Peyer's patch (tissue), 4 donors: ENCODE measurements at regions not wholly inside any gene's neighbourhood (a gene's known extent, or its start where the extent isn't known, plus 50 kb on each side); places are given as distances from the start of the nearest gene placed in this dataset.

Experiments used
- CTCF ChIP-seq, 6 experiments: fragments of 450-650 bp in 4 of 6; fragments of 200-600 bp in 2 of 6; sonication (generic) in 1 of 6; IDR thresholded peaks; one replicate each; pipeline ENCODE4 v1.5.1; 2017 to 2019; ENCODE audit warnings: antibody characterized with exemption in 6 of 6, mild to moderate bottlenecking in 3 of 6, moderate library complexity in 1 of 6
- POLR2A ChIP-seq, 2 donors: fragments of 450-650 bp; IDR thresholded peaks; one replicate each; pipeline ENCODE4 v1.5.1; 2017; ENCODE audit warnings: antibody characterized with exemption in 2 of 2, mild to moderate bottlenecking in 2 of 2, moderate library complexity in 2 of 2

- TF ChIP-seq CTCF (IDR thresholded peaks at IDR 0.05) (no peak), POLR2A (IDR thresholded peaks at IDR 0.05) (no peak)
Observed at GRCh38 chr16:75804368-75804767, 78.1 kb upstream of the CPHXL start.
